Fibroblast of peridontal ligament (primary cell): ENCODE measurements at regions not wholly inside any gene's neighbourhood (a gene's known extent, or its start where the extent isn't known, plus 50 kb on each side); places are given as distances from the start of the nearest gene placed in this dataset.

Experiments used
- DNase-seq: peaks from one replicate; pipeline ENCODE4 v3.0.0-alpha.2; 2010; ENCODE audit errors: extremely low read depth

GRCh38 chr17:53168413-53168812 lies 654.3 kb upstream of the KIF2B start:
- no peak for DNase-seq

DNA sequence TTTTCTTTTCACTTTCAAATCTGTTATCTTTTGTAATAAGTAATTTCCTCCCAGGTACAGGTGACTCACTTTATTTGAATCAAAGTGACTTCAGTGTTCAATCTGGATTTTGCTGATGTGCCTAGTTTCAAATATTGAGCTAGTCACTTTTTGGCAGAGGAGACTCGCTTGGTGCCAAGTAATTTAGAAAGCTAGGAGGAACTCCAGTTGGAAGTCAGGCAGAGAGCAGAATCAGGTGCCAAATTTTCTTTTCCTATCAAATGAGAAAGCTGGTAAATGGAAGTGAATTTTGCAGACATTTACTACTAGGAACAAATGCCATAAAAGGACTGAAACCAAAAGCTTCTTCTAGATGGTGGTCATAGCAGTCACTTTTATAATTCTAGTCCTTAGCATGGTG lies 656.0 kb upstream of the KIF2B start:
- no peak for DNase-seq

DNA sequence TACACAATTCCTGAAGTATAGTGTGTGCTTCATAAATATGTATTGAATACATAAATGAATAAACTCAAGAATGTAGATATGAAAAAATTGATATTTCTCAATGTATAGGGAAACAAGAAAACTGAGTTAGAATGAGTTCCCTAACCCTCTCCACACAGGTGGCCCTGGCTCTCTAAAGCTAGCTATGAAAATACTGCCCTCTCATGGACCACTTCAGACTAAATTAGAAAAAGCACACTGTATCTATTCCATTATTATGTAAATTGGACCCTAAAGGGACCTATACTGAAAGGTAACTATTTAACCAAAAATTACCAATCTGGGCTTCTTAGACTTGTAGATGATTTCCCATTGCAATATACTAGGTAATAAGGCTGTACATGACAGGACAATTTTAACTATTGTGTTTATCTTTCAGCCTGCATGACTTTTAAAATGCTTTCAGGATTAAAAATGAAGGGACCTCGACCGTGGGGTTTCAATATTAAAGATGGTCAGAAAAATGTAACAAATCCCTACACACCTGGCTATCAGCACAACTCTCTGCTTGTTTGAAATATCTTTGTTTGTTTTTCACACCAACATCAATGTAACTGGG lies 672.5 kb upstream of the KIF2B start:
- DNase-seq, result no peak

GRCh38 chr17:53149316-53149715 lies 673.4 kb upstream of the KIF2B start:
- no peak for DNase-seq

- DNase-seq, result no peak
Measured at GRCh38 chr17:53148058-53148457, 674.7 kb upstream of the KIF2B start.

GRCh38 chr17:53142890-53143289 lies 679.8 kb upstream of the KIF2B start:
- no peak for DNase-seq

DNA sequence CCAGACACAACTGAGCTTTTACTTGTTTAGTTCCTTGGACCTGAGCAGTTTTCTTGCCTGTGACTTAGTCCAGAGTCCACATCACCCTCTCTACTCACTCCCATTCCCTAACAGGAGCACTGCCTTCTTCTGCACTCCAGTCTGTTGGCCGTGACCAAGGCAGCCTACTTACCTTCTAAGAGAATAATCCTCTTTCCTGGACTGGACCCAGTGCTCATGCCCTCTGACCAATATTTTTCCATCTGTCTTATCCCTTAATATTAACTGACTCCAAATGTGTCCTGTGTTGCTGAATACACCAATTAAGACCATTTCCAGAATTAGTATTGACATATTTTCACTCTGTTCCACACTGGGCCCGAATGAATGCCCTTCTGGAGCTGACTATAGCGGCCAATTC lies 681.0 kb upstream of the KIF2B start:
- no peak for DNase-seq

- no peak for DNase-seq
Measured at GRCh38 chr17:53141280-53141679, 681.4 kb upstream of the KIF2B start.

DNA sequence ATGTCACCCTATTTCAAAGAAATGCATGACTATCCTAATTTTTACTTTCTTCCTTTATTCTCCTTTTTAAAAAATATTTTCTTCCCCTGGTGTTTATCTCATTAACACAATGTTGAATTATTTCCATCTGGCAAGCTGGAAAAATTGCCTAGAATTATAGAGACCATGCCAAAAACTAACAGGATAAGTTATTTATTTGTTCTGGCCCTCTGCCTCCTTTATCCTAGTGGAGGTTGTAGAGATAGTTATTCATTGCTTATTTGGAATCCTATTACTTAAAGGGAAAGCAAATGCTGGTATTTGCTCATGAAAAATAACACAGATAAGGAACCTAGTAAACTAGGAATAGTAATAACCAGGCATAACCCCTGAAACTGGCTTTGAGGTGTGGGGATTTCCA lies 684.9 kb upstream of the KIF2B start:
- DNase-seq, result no peak

DNA sequence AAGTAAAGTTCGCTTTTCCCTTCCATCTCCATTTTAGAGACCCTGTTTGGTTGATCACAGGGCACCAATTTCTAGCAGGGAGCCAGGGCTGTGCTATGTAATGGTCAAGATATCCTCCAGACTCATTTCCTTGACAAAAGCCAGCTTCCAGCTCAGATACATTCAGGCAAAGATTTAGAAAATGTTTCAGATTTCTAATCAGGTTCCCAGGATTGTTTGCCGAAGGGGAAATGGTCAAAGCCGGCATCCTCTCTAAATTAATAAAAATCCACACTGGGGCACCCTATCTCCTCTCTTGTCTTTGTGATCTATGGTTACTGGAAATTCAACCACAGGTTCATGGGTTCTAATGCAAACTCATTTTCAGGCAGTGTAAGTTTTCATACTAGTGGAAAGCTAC lies 686.8 kb upstream of the KIF2B start:
- DNase-seq, result no peak

- no peak for DNase-seq
Measured at GRCh38 chr17:53134548-53134947, 688.2 kb upstream of the KIF2B start.

GRCh38 chr17:53133876-53134275 lies 688.9 kb upstream of the KIF2B start:
- DNase-seq, result no peak

DNA sequence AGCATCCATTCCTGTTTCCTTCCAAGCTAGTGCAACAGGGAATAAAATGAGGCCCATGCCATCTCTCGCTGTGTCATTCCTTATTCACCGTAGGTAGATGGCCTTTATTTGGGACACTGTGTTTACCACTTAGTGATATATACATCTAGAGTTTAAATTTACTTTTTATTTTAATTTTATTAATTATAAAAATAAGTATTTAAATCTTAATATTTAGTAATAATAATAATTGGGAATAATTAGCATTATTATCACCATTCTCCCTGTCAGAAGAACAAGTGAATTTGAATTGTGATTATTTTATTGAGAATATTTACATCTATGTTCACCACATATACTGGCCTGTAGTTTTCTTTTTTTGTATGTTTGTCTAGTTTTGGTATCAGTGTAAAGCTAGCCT lies 692.9 kb upstream of the KIF2B start:
- no peak for DNase-seq

DNA sequence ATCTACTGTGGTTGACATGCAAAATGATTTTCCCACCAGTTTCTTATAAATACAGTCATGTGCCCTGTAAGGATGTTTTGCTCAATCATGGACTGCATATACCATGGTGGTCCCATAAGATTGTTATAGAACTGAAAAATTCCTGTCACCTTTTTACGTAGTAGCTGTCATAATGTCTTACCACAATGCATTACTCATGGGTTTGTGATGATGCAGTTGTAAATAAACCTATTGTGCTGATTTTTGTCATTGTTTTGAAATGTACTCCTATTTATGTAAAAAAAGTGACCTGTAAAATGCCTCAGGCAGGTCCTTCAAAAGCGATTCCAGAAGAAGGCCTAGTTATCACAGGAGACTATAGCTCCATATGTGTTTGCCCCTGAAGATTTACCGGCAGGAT lies 695.4 kb upstream of the KIF2B start:
- no peak for DNase-seq

DNA sequence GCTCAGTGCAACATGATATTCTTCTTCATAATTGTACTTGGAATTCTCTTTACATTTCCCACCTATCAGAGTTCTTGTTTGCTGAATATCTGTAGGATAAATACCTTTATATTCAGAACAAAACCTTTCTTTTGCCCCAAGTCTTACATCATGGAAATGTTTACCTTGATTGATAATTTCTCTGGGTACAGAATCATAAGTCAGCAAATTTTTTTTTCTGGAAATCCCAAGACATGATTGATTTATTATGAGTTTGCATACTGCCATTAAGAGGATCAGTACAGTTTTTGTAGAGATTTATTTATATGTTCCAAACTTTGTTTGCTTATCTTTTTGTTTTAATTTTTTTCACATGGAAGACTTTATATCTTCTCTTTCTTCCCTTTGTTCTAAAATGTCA lies 699.8 kb upstream of the KIF2B start:
- no peak for DNase-seq

GRCh38 chr17:53119773-53120172 lies 703.0 kb upstream of the KIF2B start:
- DNase-seq, result no peak

GRCh38 chr17:53118948-53119347 lies 703.8 kb upstream of the KIF2B start:
- no peak for DNase-seq

DNA sequence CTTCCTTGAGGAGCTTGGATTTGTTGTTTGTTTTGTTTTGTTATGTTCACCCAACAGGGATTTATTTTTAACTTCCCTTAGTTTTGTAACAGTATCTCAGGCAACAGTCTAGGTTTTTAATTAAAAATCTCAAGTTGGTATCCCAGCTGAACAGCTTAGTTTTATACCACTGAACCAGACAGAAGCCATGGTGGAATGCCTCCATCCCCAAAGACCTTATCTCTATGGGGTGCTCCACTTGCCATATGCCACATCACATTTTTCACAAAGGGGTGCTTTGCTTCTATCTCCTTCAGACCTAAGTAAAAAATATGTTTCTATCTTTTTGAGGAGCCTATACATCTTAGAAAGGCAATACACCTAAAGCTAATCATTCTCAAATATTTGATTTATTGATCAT lies 715.8 kb upstream of the KIF2B start:
- DNase-seq, result no peak

DNA sequence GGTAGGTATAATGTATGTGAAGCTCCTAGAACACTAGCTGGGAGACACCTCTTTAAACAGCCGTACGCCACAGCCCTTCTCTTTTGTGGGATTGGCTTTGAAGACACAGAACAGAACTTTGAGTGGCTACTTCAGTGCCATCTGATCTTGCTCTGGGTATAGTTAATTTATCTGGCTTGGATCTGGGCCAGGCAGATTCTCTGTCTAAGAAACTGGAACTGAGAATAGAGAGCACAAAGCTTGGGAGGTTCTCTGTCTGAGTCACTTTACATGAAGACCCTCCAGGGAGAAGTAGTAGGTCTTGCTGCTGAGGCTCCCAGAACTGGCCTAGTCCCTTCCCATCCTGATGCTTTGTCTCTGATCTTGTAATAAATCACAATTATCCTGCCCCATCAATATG lies 721.0 kb upstream of the KIF2B start:
- DNase-seq, result no peak

DNA sequence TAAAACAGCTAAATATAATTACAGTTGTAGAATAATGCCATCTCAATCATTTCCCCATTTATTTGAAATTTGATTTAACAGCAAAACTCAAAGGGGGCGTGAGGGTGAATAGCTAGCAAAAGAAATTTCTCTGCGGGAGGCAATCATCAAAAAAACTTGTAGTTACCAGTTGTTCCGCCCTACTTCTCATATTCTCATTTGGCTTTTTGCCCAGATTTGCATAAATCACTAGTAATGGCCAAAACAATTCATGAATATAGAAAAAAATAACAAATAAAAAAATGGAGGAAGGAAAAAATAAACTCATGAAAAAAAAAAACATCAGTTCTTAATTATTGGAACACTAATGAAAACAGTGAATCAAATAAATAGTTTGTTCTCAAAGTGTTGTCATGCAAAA lies 722.6 kb upstream of the KIF2B start:
- no peak for DNase-seq

GRCh38 chr17:53093391-53093790 lies 729.3 kb upstream of the KIF2B start:
- no peak for DNase-seq

- DNase-seq, result no peak
Measured at GRCh38 chr17:53092072-53092471, 730.7 kb upstream of the KIF2B start.

DNA sequence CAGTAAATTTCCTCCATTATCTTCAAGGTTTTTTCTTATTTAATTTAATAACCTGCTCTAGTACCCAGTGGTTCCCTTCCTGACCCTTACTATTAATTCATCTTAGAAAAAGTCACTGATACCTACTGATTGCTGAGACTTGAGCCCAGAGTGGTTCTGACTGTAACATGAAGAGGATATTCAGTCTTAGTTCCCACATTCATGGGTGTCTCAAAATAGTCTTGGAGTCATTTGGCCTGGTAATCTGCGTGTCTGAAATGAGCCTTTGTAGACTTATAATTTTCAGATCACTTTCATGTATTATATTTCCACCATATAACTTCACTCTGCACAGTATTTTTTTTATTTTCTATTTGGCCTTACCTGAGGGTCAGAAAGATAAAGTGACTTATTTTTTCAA lies 732.0 kb upstream of the KIF2B start:
- no peak for DNase-seq

DNA sequence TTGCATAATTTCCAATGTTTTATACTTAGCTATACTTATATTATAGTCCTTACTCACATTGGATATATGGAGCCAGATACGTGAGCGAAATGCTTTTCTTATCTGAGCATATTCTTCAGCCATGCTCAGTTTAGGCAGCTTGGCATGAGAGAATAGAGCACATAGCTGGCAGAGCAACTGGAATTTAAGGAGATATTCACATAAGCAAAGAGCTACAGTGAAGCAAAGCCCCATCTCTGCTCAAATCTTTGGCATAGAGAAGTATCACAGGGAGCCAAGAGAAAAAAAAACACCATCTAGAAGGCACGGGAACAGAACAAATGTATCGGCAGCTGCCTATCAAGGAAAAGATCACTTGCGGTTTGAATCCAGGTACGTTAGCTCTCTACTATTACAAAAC lies 734.2 kb upstream of the KIF2B start:
- DNase-seq, result no peak

DNA sequence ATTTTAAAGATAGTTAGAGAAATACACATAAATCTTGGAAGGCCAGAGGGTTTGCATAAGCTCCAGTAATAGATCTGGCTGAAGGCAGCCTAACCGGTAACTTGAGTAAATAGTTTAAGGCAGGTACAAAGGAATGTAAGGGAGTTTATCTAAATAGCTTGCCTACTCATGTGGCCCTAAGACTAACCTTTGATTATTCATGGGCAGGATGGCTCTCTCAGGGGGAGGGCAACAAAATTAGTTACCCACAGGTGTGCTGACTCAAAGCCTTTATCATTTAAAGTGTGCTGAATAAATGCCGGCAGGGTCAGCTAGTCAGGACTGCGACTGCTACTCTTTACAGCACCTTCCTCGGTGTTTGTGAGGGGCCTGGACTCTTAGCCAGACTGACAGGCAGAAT lies 761.3 kb upstream of the KIF2B start:
- no peak for DNase-seq
